GM12878 (cell line): ENCODE measurements at regions not wholly inside any gene's neighbourhood (a gene's known extent, or its start where the extent isn't known, plus 50 kb on each side); places are given as distances from the start of the nearest gene placed in this dataset.

ENCODE experiments used
- ATAC-seq: fragments of 200-7000 bp; cut with Tn5 transposase; 3 replicates; pipeline ENCODE4 v1.9.1; 2020; ENCODE audit warnings: mild to moderate bottlenecking, moderate library complexity
- BruUV-seq: library from RNA; stranded (reverse); fragments of 400-500 nt; replicated peaks from 2 replicates; lab custom pipeline; 2021; lab: Mats Ljungman, UMichigan
- CTCF ChIA-PET: fragments of 300-600 bp; sonication (Branson Sonifier 250); formaldehyde crosslinking; extraction: SDS; loops from one replicate; lab custom pipeline; 2021; ENCODE audit warnings: inconsistent platforms; lab: Yijun Ruan, JAX
- POLR2A ChIA-PET: fragments of 350-600 bp; formaldehyde crosslinking; extraction: SDS; loops from one replicate; lab custom pipeline; 2021; ENCODE audit warnings: inconsistent platforms; lab: Charles Lee
- RAD21 ChIA-PET: fragments of 300-600 bp; sonication (Branson Sonifier 250); formaldehyde crosslinking; loops from one replicate; lab custom pipeline; 2023; ENCODE audit warnings: antibody characterized with exemption; ENCODE audit not compliant: unreplicated experiment; lab: Charles Lee
- SMC1A ChIA-PET: fragments of 300-600 bp; sonication (Branson Sonifier 250); formaldehyde crosslinking; loops from one replicate; lab custom pipeline; 2023; ENCODE audit not compliant: unreplicated experiment, uncharacterized antibody; lab: Charles Lee
- DNase-seq: peaks from one replicate; pipeline ENCODE4 v3.0.0-alpha.2; 2011; ENCODE audit warnings: low read depth, low spot score
- FAIRE-seq: peaks from 3 replicates; lab custom pipeline; 2011; peaks lifted over from hg19 to GRCh38; lab: Jason Lieb, UNC
- H2AFZ ChIP-seq: 2 replicates; pipeline ENCODE4 v1.6.0; 2011; ENCODE audit warnings: low read depth, low read length, control low read depth; ENCODE audit not compliant: control insufficient read depth
- H3K27ac ChIP-seq: 2 replicates; pipeline ENCODE4 v1.5.1; 2011; ENCODE audit warnings: control low read depth; ENCODE audit not compliant: control insufficient read depth, insufficient read depth
- H3K27me3 ChIP-seq, 2 experiments: replicated peaks in 1 of 2; 2 replicates each; pipeline versions ENCODE4 v1.6.0 to v1.6.1; 2011; ENCODE audit warnings: low read length in 1 of 2; ENCODE audit not compliant: control insufficient read depth in 2 of 2, insufficient read depth in 2 of 2
- H3K36me3 ChIP-seq, 2 experiments: 2 replicates each; pipeline ENCODE4 v1.5.1; 2011; ENCODE audit warnings: low read length in 1 of 2; ENCODE audit not compliant: control insufficient read depth in 2 of 2, insufficient read depth in 2 of 2
- H3K4me1 ChIP-seq: 2 replicates; pipeline ENCODE4 v1.6.1; 2011; ENCODE audit warnings: mild to moderate bottlenecking, low read length, moderate library complexity, mixed read lengths; ENCODE audit not compliant: control insufficient read depth, insufficient read depth
- H3K4me2 ChIP-seq: 2 replicates; pipeline ENCODE4 v1.6.0; 2011; ENCODE audit warnings: control low read depth; ENCODE audit not compliant: control insufficient read depth, insufficient read depth
- H3K4me3 ChIP-seq: fragments of 200-600 bp; sonication (generic); 2 replicates; pipeline ENCODE4 v1.5.1; 2016
- H3K79me2 ChIP-seq: 2 replicates; pipeline ENCODE4 v1.6.0; 2011; ENCODE audit warnings: low read length; ENCODE audit not compliant: control insufficient read depth, insufficient read depth
- H3K9ac ChIP-seq: 2 replicates; pipeline ENCODE4 v1.8.0; 2011; ENCODE audit warnings: low read length, control low read depth, mixed read lengths; ENCODE audit not compliant: control insufficient read depth, insufficient read depth
- H3K9me3 ChIP-seq: replicated peaks from 3 replicates; pipeline ENCODE4 v1.5.1; 2011; ENCODE audit warnings: mild to moderate bottlenecking, low read length; ENCODE audit not compliant: control insufficient read depth, insufficient read depth
- H4K20me1 ChIP-seq: 2 replicates; pipeline ENCODE4 v1.6.0; 2011; ENCODE audit not compliant: control insufficient read depth, insufficient read depth
- ATF7 ChIP-seq: fragments of 450-650 bp; IDR thresholded peaks from 2 replicates; pipeline ENCODE4 v1.6.1; 2016; ENCODE audit warnings: low read depth, mild to moderate bottlenecking
- CBX5 ChIP-seq: sonication (generic); IDR thresholded peaks from 2 replicates; pipeline ENCODE4 v1.6.1; 2016; ENCODE audit warnings: low read depth, moderate library complexity, mild to moderate bottlenecking, inconsistent platforms
- CREB1 ChIP-seq: IDR thresholded peaks from 2 replicates; pipeline ENCODE4 v1.6.1; 2012; ENCODE audit warnings: low read depth, mild to moderate bottlenecking, inconsistent platforms
- DPF2 ChIP-seq: fragments of 450-650 bp; IDR thresholded peaks from 2 replicates; pipeline ENCODE4 v1.6.1; 2017; ENCODE audit warnings: mild to moderate bottlenecking
- EED ChIP-seq: sonication (generic); IDR thresholded peaks from 2 replicates; pipeline ENCODE4 v1.6.1; 2016; ENCODE audit warnings: antibody characterized with exemption, low read depth
- EGR1 ChIP-seq, 2 experiments: IDR thresholded peaks; 1 replicate in 1 of 2; 2 replicates in 1 of 2; pipeline ENCODE4 v1.6.1; 2011 to 2012; ENCODE audit warnings: low read depth in 2 of 2, low read length in 2 of 2, borderline replicate concordance in 1 of 2, mild to moderate bottlenecking in 1 of 2, moderate library complexity in 1 of 2
- HDAC6 ChIP-seq: fragments of 200-600 bp; sonication (generic); IDR thresholded peaks from one replicate; pipeline ENCODE4 v1.8.0; 2017; ENCODE audit warnings: antibody characterized with exemption; ENCODE audit not compliant: unreplicated experiment
- LARP7 ChIP-seq: fragments of 450-650 bp; IDR thresholded peaks from 2 replicates; pipeline ENCODE4 v1.6.1; 2017; ENCODE audit warnings: mild to moderate bottlenecking
- WGBS: methylation state at CpG from one replicate; pipeline ENCODE4 v1.1.6; 2016; ENCODE audit warnings: low lambda C conversion rate; ENCODE audit not compliant: insufficient replicate concordance, insufficient coverage; ENCODE audit errors: missing lambda C conversion rate; 5-methylcytosine and 5-hydroxymethylcytosine counted together
- in situ Hi-C: fragments of 300-500 bp; cut with MboI; formaldehyde crosslinking; loops from 9 replicates; pipeline ENCODE4 v1.14.3; 2018; ENCODE audit warnings: mixed read lengths
- intact Hi-C: fragments of 100-400 bp; cut with micrococcal nuclease; formaldehyde crosslinking; loops from one replicate; pipeline ENCODE4 v1.14.2; 2022; ENCODE audit not compliant: unreplicated experiment
- TF ChIP-seq, protein P1 (sequence below): fragments of 450-650 bp; IDR thresholded peaks from 2 replicates; pipeline ENCODE4 v1.6.1; 2016; ENCODE audit warnings: mild to moderate bottlenecking
- TF ChIP-seq, protein P2 (sequence below): fragments of 450-650 bp; formaldehyde crosslinking; IDR thresholded peaks from 2 replicates; pipeline ENCODE4 v1.4.0; 2022; ENCODE audit warnings: mild to moderate bottlenecking, moderate library complexity
- TF ChIP-seq, protein P3 (sequence below): IDR thresholded peaks from 2 replicates; pipeline ENCODE4 v1.6.1; 2012; ENCODE audit warnings: low read depth, low read length, improper control_type of control experiment

DNA sequence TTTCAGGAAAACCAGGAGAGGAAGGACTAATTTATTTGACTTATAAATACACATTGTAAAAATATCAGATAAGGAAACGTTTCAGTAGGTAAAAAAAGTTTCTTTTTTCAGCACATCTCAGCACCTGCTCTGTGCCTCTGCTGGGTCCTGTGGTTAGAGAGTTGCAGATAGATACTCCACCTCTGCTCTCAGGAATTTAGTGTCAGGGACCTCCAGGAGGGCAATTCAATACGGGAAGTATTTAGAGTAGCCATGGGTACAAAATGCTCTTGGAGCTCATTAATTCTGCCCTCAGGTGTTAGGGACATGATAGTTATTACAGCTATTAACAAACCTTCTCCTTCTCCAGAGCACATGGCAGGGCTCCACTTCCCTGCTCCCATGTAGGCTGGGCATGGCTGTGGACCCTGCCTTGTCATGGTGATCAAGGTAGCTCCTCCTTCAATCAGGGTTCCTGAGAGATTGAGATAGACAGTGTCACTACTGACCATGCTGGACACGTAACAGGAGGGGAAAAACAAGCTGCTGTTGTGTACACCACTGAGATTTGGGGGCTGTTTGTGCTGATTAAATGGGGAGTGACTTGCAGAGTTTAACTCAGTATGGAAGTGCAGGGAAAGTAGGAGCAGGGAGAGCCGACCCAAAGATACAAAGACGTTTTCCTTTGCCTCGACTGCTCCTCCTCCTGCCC, 185.6 kb upstream of the COPS8 start:
- no peaks in the 10 kb centered on the region for H3K79me2 ChIP-seq
- WGBS = 13% methylated on average over 6 of the region's 6 CpGs
- no peak overlapping the region for H3K9ac ChIP-seq
- in situ Hi-C loops = no loop called here
- FAIRE-seq = no peak
- no TSS peak for BruUV-seq
- H3K4me3 ChIP-seq = no peak overlapping the region
- ChIA-PET RAD21 (no interaction called here), POLR2A (no interaction called here), CTCF (no interaction called here), SMC1A (no interaction called here)
- intact Hi-C loops = loop anchor here (10.0 kb wide), 1 partner anchor 155 kb away; no protein-coding TSS in a partner anchor
- no peak for ATAC-seq
- H2AFZ ChIP-seq = no peak overlapping the region
- H3K4me1 ChIP-seq = no peaks in the 10 kb centered on the region
- no peaks in the 10 kb centered on the region for H3K36me3 ChIP-seq
- no peak overlapping the region for H3K27ac ChIP-seq
- no peaks in the 10 kb centered on the region for H3K9me3 ChIP-seq
- H4K20me1 ChIP-seq = no peaks in the 10 kb centered on the region
- peaks cover 2 to 3% of the 10 kb centered on the region in 2 experiments; a peak in 1 of 4 replicates for H3K27me3 ChIP-seq
- H3K4me2 ChIP-seq = no peak overlapping the region
- TF ChIP-seq, protein P1, sequence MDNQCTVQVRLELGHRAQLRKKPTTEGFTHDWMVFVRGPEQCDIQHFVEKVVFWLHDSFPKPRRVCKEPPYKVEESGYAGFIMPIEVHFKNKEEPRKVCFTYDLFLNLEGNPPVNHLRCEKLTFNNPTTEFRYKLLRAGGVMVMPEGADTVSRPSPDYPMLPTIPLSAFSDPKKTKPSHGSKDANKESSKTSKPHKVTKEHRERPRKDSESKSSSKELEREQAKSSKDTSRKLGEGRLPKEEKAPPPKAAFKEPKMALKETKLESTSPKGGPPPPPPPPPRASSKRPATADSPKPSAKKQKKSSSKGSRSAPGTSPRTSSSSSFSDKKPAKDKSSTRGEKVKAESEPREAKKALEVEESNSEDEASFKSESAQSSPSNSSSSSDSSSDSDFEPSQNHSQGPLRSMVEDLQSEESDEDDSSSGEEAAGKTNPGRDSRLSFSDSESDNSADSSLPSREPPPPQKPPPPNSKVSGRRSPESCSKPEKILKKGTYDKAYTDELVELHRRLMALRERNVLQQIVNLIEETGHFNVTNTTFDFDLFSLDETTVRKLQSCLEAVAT = no peak
- TF ChIP-seq LARP7 (no peak), DPF2 (no peak), HDAC6 (no peak), EED (no peak), CBX5 (no peak), ATF7 (no peak), CREB1 (no peak), EGR1 (IDR thresholded peaks at IDR 0.05; ENCODE audit: borderline replicate concordance in 1 of 2, low read depth in 2 of 2, low read length in 2 of 2) (no peak)
- TF ChIP-seq, protein P2, sequence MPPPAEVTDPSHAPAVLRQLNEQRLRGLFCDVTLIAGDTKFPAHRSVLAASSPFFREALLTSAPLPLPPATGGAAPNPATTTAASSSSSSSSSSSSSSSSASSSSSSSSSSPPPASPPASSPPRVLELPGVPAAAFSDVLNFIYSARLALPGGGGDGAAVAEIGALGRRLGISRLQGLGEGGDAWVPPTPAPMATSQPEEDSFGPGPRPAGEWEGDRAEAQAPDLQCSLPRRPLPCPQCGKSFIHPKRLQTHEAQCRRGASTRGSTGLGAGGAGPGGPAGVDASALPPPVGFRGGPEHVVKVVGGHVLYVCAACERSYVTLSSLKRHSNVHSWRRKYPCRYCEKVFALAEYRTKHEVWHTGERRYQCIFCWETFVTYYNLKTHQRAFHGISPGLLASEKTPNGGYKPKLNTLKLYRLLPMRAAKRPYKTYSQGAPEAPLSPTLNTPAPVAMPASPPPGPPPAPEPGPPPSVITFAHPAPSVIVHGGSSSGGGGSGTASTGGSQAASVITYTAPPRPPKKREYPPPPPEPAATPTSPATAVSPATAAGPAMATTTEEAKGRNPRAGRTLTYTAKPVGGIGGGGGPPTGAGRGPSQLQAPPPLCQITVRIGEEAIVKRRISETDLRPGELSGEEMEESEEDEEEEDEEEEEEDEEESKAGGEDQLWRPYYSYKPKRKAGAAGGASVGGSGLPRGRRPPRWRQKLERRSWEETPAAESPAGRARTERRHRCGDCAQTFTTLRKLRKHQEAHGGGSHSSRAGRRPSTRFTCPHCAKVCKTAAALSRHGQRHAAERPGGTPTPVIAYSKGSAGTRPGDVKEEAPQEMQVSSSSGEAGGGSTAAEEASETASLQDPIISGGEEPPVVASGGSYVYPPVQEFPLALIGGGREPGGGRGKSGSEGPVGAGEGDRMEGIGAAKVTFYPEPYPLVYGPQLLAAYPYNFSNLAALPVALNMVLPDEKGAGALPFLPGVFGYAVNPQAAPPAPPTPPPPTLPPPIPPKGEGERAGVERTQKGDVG (CRISPR knock-in tag) = no peak
- TF ChIP-seq, protein P3, sequence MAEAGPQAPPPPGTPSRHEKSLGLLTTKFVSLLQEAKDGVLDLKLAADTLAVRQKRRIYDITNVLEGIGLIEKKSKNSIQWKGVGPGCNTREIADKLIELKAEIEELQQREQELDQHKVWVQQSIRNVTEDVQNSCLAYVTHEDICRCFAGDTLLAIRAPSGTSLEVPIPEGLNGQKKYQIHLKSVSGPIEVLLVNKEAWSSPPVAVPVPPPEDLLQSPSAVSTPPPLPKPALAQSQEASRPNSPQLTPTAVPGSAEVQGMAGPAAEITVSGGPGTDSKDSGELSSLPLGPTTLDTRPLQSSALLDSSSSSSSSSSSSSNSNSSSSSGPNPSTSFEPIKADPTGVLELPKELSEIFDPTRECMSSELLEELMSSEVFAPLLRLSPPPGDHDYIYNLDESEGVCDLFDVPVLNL = no peak
- no peak for DNase-seq
